NB4 (cell line): ENCODE measurements at regions not wholly inside any gene's neighbourhood (a gene's known extent, or its start where the extent isn't known, plus 50 kb on each side); places are given as distances from the start of the nearest gene placed in this dataset.
A peak's percentile ranks its signal among the peaks of the same experiment; 100 is the strongest.

Experiments used
- DNase-seq: peaks from one replicate; pipeline ENCODE4 v3.0.0; 2010; ENCODE audit warnings: low read depth
- H3K4me3 ChIP-seq: one replicate; pipeline ENCODE4 v1.5.1; 2011; ENCODE audit warnings: mild to moderate bottlenecking, low read depth, low read length, moderate library complexity
- CTCF ChIP-seq: IDR thresholded peaks from one replicate; pipeline ENCODE4 v1.5.1; 2012; ENCODE audit warnings: low read depth, low read length
- MAX ChIP-seq: IDR thresholded peaks from 2 replicates; pipeline ENCODE4 v1.6.1; 2011; ENCODE audit warnings: low read depth, low read length
- MYC ChIP-seq: IDR thresholded peaks from 2 replicates; pipeline ENCODE4 v1.6.1; 2011; ENCODE audit warnings: low read depth, low read length
- POLR2A ChIP-seq: IDR thresholded peaks from 2 replicates; pipeline ENCODE4 v1.6.1; 2011; ENCODE audit warnings: mild to moderate bottlenecking; ENCODE audit not compliant: insufficient read length; ENCODE audit errors: extremely low read depth

GRCh38 chr16:85262558-85263238, 150.4 kb upstream of the CIBAR2 start:
- no peak overlapping the region for H3K4me3 ChIP-seq
- TF ChIP-seq POLR2A, result no peak
- no peak for TF ChIP-seq MAX
- TF ChIP-seq CTCF, result no peak
- TF ChIP-seq MYC, result no peak
- DNase-seq, result peak; percentile 82

DNA sequence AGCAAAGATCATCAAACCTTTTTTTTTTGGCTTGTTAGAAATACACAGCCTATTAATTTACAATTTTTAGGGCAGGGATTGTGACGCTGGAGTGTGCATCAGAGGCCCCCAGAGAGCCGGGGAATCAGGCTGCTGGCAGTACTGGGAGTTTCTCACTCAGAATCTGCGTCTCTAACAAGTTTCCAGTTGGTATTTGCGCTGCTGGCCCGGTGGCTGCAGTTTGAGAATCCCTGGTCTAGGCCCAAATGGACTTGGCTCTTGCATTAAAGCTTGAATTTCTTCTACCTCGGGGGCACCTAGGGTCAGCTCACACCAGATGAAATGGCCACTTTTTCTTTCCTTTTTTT, 150.9 kb upstream of the CIBAR2 start:
- DNase-seq, result no peak
- no peak overlapping the region for H3K4me3 ChIP-seq
- TF ChIP-seq MAX, result no peak
- TF ChIP-seq POLR2A, result no peak
- TF ChIP-seq MYC, result no peak
- TF ChIP-seq CTCF, result no peak

DNA sequence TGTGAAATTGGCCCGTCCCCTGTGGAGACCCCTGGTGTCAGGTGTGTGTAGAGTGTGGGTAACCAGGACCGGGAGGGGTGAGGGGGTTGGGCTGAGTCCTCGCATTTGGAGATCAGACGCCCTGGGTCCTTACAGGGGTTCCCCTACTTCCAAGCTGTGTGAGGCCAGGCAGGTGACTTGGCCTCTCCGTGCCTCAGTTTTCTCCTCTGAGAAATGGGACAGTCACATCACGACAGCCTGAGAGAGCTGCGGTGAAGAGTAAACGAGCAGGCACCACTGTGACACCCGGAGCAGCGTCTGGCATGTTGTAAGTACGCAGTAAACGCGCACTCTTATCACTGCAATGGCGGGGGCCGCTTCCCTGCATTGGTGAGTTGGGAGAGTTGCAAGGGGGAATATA, 152.5 kb upstream of the CIBAR2 start:
- DNase-seq, result no peak

GRCh38 chr16:85265161-85265784, 153.0 kb upstream of the CIBAR2 start:
- no peak overlapping the region for H3K4me3 ChIP-seq
- TF ChIP-seq POLR2A (no peak), MYC (no peak), CTCF (no peak), MAX (no peak)
- DNase-seq, result no peak

More for the DNA sequence above, 152.5 kb upstream of the CIBAR2 start:
- TF ChIP-seq POLR2A (no peak), CTCF (no peak), MYC (no peak), MAX (no peak)
- H3K4me3 ChIP-seq, result no peak overlapping the region

DNA sequence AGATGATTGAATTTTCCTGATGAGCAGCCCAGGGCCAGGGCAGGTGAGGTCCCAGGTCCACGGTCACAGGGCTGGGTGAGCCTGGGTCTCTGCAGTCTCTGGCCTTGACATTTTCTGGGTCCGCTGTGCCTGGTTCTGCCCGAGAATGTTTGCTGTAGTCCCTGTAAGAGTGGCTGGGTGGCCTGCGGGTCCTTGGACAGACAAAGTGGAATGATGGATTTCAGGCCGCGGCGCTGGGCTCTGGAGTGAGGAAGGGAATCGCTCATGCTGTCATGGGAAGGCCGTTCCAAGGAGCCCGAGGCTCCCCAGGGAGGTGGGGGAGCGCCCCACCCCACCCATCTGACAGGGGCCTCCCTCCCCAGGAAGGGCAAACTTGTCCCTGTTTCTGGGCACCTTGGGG, 153.5 kb upstream of the CIBAR2 start:
- DNase-seq, result no peak
- no peak overlapping the region for H3K4me3 ChIP-seq
- TF ChIP-seq MAX, result no peak
- no peak for TF ChIP-seq MYC
- TF ChIP-seq POLR2A, result no peak
- no peak for TF ChIP-seq CTCF
